Endodermal cell (in vitro differentiated cells): ENCODE measurements at regions not wholly inside any gene's neighbourhood (a gene's known extent, or its start where the extent isn't known, plus 50 kb on each side); places are given as distances from the start of the nearest gene placed in this dataset.
"Not testable (repeated sequence)": the region's sequence is repeated elsewhere in the genome, so short reads cannot be mapped to it uniquely, and the experiment has no call there.

ENCODE experiments used
- DNase-seq: peaks from one replicate; pipeline ENCODE4 v3.0.0-alpha.2; 2017
- H3K27ac ChIP-seq: 2 replicates; pipeline ENCODE4 v1.5.1; 2013; ENCODE audit warnings: mild to moderate bottlenecking, low read depth, low read length, moderate library complexity
- H3K27me3 ChIP-seq: 2 replicates; pipeline ENCODE4 v1.6.1; 2013; ENCODE audit warnings: mild to moderate bottlenecking, low read length, moderate library complexity; ENCODE audit not compliant: insufficient read depth, control insufficient read depth, poor library complexity, severe bottlenecking
- H3K36me3 ChIP-seq: 2 replicates; pipeline ENCODE4 v1.7.0; 2013; ENCODE audit warnings: mild to moderate bottlenecking, low read length, moderate library complexity; ENCODE audit not compliant: control insufficient read depth, insufficient read depth
- H3K4me1 ChIP-seq: one replicate; pipeline ENCODE4 v1.7.0; 2013; ENCODE audit warnings: low read length; ENCODE audit not compliant: control insufficient read depth, insufficient read depth
- H3K4me3 ChIP-seq: 2 replicates; pipeline ENCODE4 v1.5.1; 2013; ENCODE audit warnings: mild to moderate bottlenecking, low read length, moderate library complexity
- H3K9ac ChIP-seq: 2 replicates; pipeline ENCODE4 v1.6.1; 2013; ENCODE audit warnings: mild to moderate bottlenecking, low read length, moderate library complexity; ENCODE audit not compliant: poor library complexity, severe bottlenecking; ENCODE audit errors: extremely low read depth
- H3K9me3 ChIP-seq: 2 replicates; pipeline ENCODE4 v1.6.1; 2013; ENCODE audit warnings: mild to moderate bottlenecking, low read length, moderate library complexity; ENCODE audit not compliant: control insufficient read depth
- H3K27ac Mint-ChIP-seq: 2 replicates; pipeline ENCODE4 v1.8.0; 2020; ENCODE audit warnings: mixed read lengths
- H3K27me3 Mint-ChIP-seq: 2 replicates; pipeline ENCODE4 v1.8.0; 2021; ENCODE audit warnings: mild to moderate bottlenecking, mixed read lengths; ENCODE audit not compliant: insufficient read depth
- H3K36me3 Mint-ChIP-seq: 2 replicates; pipeline ENCODE4 v1.8.0; 2020; ENCODE audit warnings: low read depth, mixed read lengths
- H3K4me1 Mint-ChIP-seq: 2 replicates; pipeline ENCODE4 v1.8.0; 2020; ENCODE audit warnings: mixed read lengths
- H3K4me3 Mint-ChIP-seq: 2 replicates; pipeline ENCODE4 v1.8.0; 2020; ENCODE audit warnings: mild to moderate bottlenecking, moderate library complexity, mixed read lengths
- H3K9me3 Mint-ChIP-seq: 2 replicates; pipeline ENCODE4 v1.8.0; 2020; ENCODE audit warnings: mild to moderate bottlenecking, mixed read lengths
- CTCF ChIP-seq: fragments of 200-600 bp; sonication (generic); conservative IDR thresholded peaks from 2 replicates; pipeline ENCODE4 v1.5.0; 2021; ENCODE audit warnings: antibody characterized with exemption, mild to moderate bottlenecking
- WGBS, 2 experiments: methylation state at CpG; one replicate each; pipeline versions ENCODE4 v1.1.5 to v1.1.7; 2013; ENCODE audit warnings: missing lambda C conversion rate in 2 of 2, mixed read lengths in 1 of 2; ENCODE audit not compliant: insufficient coverage in 1 of 2, insufficient read length in 1 of 2; 5-methylcytosine and 5-hydroxymethylcytosine counted together

GRCh38 chrX:50967736-50968135 lies 57.2 kb downstream of the BMP15 start:
- 89 to 100% methylated on average over 3 to 6 of the region's 6 CpGs for WGBS, 2 experiments
- H3K36me3 ChIP-seq: no peaks in the 10 kb centered on the region
- no peak for DNase-seq
- H3K27ac ChIP-seq: no peak overlapping the region
- H3K36me3 Mint-ChIP-seq: no peaks in the 10 kb centered on the region
- no peaks in the 10 kb centered on the region for H3K9me3 ChIP-seq
- H3K27me3 ChIP-seq: no peaks in the 10 kb centered on the region
- H3K4me1 ChIP-seq: no peaks in the 10 kb centered on the region
- H3K27me3 Mint-ChIP-seq: no peaks in the 10 kb centered on the region
- no peak overlapping the region for H3K4me3 ChIP-seq
- no peak overlapping the region for H3K27ac Mint-ChIP-seq
- no peak overlapping the region for H3K9ac ChIP-seq
- no peak overlapping the region for H3K4me3 Mint-ChIP-seq
- H3K9me3 Mint-ChIP-seq: peaks cover 36% of the 10 kb centered on the region
- no peak for TF ChIP-seq CTCF
- H3K4me1 Mint-ChIP-seq: no peaks in the 10 kb centered on the region

- H3K27ac Mint-ChIP-seq, DNase-seq, H3K4me1 Mint-ChIP-seq, H3K9me3 ChIP-seq, H3K27me3 Mint-ChIP-seq, H3K27me3 ChIP-seq, H3K4me3 Mint-ChIP-seq, H3K27ac ChIP-seq, H3K36me3 ChIP-seq, H3K4me3 ChIP-seq, H3K36me3 Mint-ChIP-seq, H3K9ac ChIP-seq, H3K4me1 ChIP-seq: not testable (repeated sequence)
- peaks cover 34% of the 10 kb centered on the region for H3K9me3 Mint-ChIP-seq
- 80 to 95% methylated on average over 1 to 7 of the region's 7 CpGs for WGBS, 2 experiments
Measured at GRCh38 chrX:50968871-50969635, 58.5 kb downstream of the BMP15 start.

- no peaks in the 10 kb centered on the region for H3K4me1 Mint-ChIP-seq
- TF ChIP-seq CTCF: no peak
- Histone ChIP-seq H3K4me1 (no peaks in the 10 kb centered on the region), H3K9me3 (no peaks in the 10 kb centered on the region), H3K27ac (no peak overlapping the region), H3K36me3 (no peaks in the 10 kb centered on the region), H3K9ac (no peak overlapping the region), H3K27me3 (no peaks in the 10 kb centered on the region), H3K4me3 (no peak overlapping the region)
- no peak overlapping the region for H3K4me3 Mint-ChIP-seq
- H3K27ac Mint-ChIP-seq: no peak overlapping the region
- peaks cover 33% of the 10 kb centered on the region for H3K9me3 Mint-ChIP-seq
- no peaks in the 10 kb centered on the region for H3K27me3 Mint-ChIP-seq
- no peaks in the 10 kb centered on the region for H3K36me3 Mint-ChIP-seq
- WGBS, 2 experiments: 96% methylated on average over 1 of the region's 2 CpGs; no CpG with 5 or more reads in 1 of the 2 experiments
- DNase-seq: no peak
Measured at GRCh38 chrX:50971395-50971794, 60.9 kb downstream of the BMP15 start.
